H1 (cell line): ENCODE measurements at regions not wholly inside any gene's neighbourhood (a gene's known extent, or its start where the extent isn't known, plus 50 kb on each side); places are given as distances from the start of the nearest gene placed in this dataset.

ENCODE experiments used
- BRCA1 ChIP-seq: IDR thresholded peaks from 2 replicates; pipeline ENCODE4 v1.6.1; 2012; ENCODE audit warnings: low read depth, low read length, improper control_type of control experiment
- CTCF ChIP-seq, 3 experiments: IDR thresholded peaks; 1 replicate in 2 of 3; 2 replicates in 1 of 3; pipeline versions ENCODE4 v1.5.1 to v1.6.1; 2011; ENCODE audit warnings: low read length in 3 of 3, mild to moderate bottlenecking in 3 of 3, inconsistent platforms in 2 of 3, low read depth in 1 of 3, moderate library complexity in 1 of 3; ENCODE audit not compliant: insufficient read depth in 1 of 3; ENCODE audit errors: control extremely low read depth in 1 of 3
- EP300 ChIP-seq, 2 experiments: IDR thresholded peaks; 1 replicate in 1 of 2; 2 replicates in 1 of 2; pipeline ENCODE4 v1.6.1; 2011 to 2012; ENCODE audit warnings: low read depth in 2 of 2, low read length in 2 of 2, mild to moderate bottlenecking in 2 of 2, borderline replicate concordance in 1 of 2, inconsistent platforms in 1 of 2, moderate library complexity in 1 of 2
- EZH2 ChIP-seq: fragments of 200-600 bp; sonication (generic); IDR thresholded peaks from 2 replicates; pipeline ENCODE4 v1.7.1; 2012; ENCODE audit warnings: low read depth, mild to moderate bottlenecking, moderate library complexity, low read length, inconsistent platforms; ENCODE audit not compliant: severe bottlenecking
- FOSL1 ChIP-seq: IDR thresholded peaks from 2 replicates; pipeline ENCODE4 v1.6.1; 2011; ENCODE audit warnings: mild to moderate bottlenecking, low read depth, low read length, moderate library complexity; ENCODE audit not compliant: insufficient read depth
- HDAC2 ChIP-seq, 2 experiments: fragments of 300-600 bp in 1 of 2; sonication (generic) in 1 of 2; IDR thresholded peaks; 2 replicates each; pipeline ENCODE4 v1.6.1; 2011 to 2012; ENCODE audit warnings: low read depth in 2 of 2, low read length in 2 of 2, mild to moderate bottlenecking in 2 of 2, moderate library complexity in 2 of 2, borderline replicate concordance in 1 of 2, inconsistent platforms in 1 of 2
- HDAC6 ChIP-seq: IDR thresholded peaks from one replicate; pipeline ENCODE4 v1.7.1; 2012; ENCODE audit warnings: low read depth, mild to moderate bottlenecking, inconsistent platforms, low read length, moderate library complexity
- JUND ChIP-seq: IDR thresholded peaks from 2 replicates; pipeline ENCODE4 v1.6.1; 2011; ENCODE audit warnings: mild to moderate bottlenecking, improper control_type of control experiment, low read length
- POLR2A ChIP-seq, 2 experiments: IDR thresholded peaks; 1 replicate in 1 of 2; 2 replicates in 1 of 2; pipeline ENCODE4 v1.6.1; 2011; ENCODE audit warnings: low read depth in 2 of 2, low read length in 2 of 2, mild to moderate bottlenecking in 2 of 2; ENCODE audit errors: control extremely low read depth in 1 of 2
- POLR2AphosphoS5 ChIP-seq: IDR thresholded peaks from 2 replicates; pipeline ENCODE4 v1.6.1; 2011; ENCODE audit warnings: low read depth, low read length
- SRF ChIP-seq: IDR thresholded peaks from 2 replicates; pipeline ENCODE4 v1.6.1; 2011; ENCODE audit warnings: mild to moderate bottlenecking, low read depth, low read length, moderate library complexity
- ZNF274 ChIP-seq: IDR thresholded peaks from 2 replicates; pipeline ENCODE4 v1.7.0; 2012; ENCODE audit warnings: low read length, borderline replicate concordance; ENCODE audit errors: extremely low read depth

- TF ChIP-seq BRCA1 = no peak
- TF ChIP-seq EZH2 = no peak
- TF ChIP-seq POLR2A (IDR thresholded peaks at IDR 0.05; ENCODE audit: control extremely low read depth in 1 of 2, low read depth in 2 of 2, low read length in 2 of 2) = no peak
- no peak for TF ChIP-seq EP300 (IDR thresholded peaks at IDR 0.05; ENCODE audit: borderline replicate concordance in 1 of 2, low read depth in 2 of 2, low read length in 2 of 2)
- TF ChIP-seq CTCF (IDR thresholded peaks at IDR 0.05; ENCODE audit: control extremely low read depth in 1 of 3, insufficient read depth in 1 of 3, low read depth in 1 of 3, low read length in 3 of 3) = no peak
- no peak for TF ChIP-seq SRF
- no peak for TF ChIP-seq ZNF274
- TF ChIP-seq HDAC2 (IDR thresholded peaks at IDR 0.05; ENCODE audit: borderline replicate concordance in 1 of 2, low read depth in 2 of 2, low read length in 2 of 2) = no peak
- TF ChIP-seq FOSL1 = no peak
- TF ChIP-seq POLR2AphosphoS5 = no peak
- TF ChIP-seq JUND = no peak
- no peak for TF ChIP-seq HDAC6
These were observed 690.9 kb upstream of the CDH18 start for GRCh38 chr5:20678814-20679298.
